ENCODE measurements at regions not wholly inside any gene's neighbourhood (a gene's known extent, or its start where the extent isn't known, plus 50 kb on each side); places are given as distances from the start of the nearest gene placed in this dataset.

GRCh38 chr14:55752580-55753390 is 172.8 kb downstream of the KTN1 start:
- Histone ChIP-seq H3K36me3 (no peaks in the 10 kb centered on the region), H3K4me3 (no peak overlapping the region), H3K27me3 (no peaks in the 10 kb centered on the region), H3K9me3 (no peaks in the 10 kb centered on the region), H3K27ac (no peak overlapping the region), H3K4me1 (no peaks in the 10 kb centered on the region)
- no peak for DNase-seq (ENCODE audit: low spot score)
- no peak for TF ChIP-seq CTCF (IDR thresholded peaks at IDR 0.05)

GRCh38 chr14:55754471-55754870 is 174.5 kb downstream of the KTN1 start:
- Histone ChIP-seq H3K27me3 (no peaks in the 10 kb centered on the region), H3K36me3 (no peaks in the 10 kb centered on the region), H3K9me3 (no peaks in the 10 kb centered on the region), H3K4me3 (no peak overlapping the region), H3K4me1 (no peaks in the 10 kb centered on the region), H3K27ac (no peak overlapping the region)
- DNase-seq (ENCODE audit: low spot score) = no peak
- TF ChIP-seq CTCF (IDR thresholded peaks at IDR 0.05) = no peak

GRCh38 chr14:55754871-55755270 is 174.9 kb downstream of the KTN1 start:
- no peaks in the 10 kb centered on the region for H3K9me3 ChIP-seq
- no peak for TF ChIP-seq CTCF (IDR thresholded peaks at IDR 0.05)
- H3K4me1 ChIP-seq = no peaks in the 10 kb centered on the region
- DNase-seq (ENCODE audit: low spot score) = no peak
- H3K27me3 ChIP-seq = no peaks in the 10 kb centered on the region
- no peak overlapping the region for H3K27ac ChIP-seq
- H3K36me3 ChIP-seq = no peaks in the 10 kb centered on the region
- H3K4me3 ChIP-seq = no peak overlapping the region

GRCh38 chr14:55756078-55756477 is 176.1 kb downstream of the KTN1 start:
- Histone ChIP-seq H3K4me3 (no peak overlapping the region), H3K9me3 (no peaks in the 10 kb centered on the region), H3K36me3 (no peaks in the 10 kb centered on the region), H3K4me1 (no peaks in the 10 kb centered on the region), H3K27ac (no peak overlapping the region), H3K27me3 (no peaks in the 10 kb centered on the region)
- no peak for TF ChIP-seq CTCF (IDR thresholded peaks at IDR 0.05)
- DNase-seq (ENCODE audit: low spot score) = no peak

- Histone ChIP-seq H3K27ac (no peak overlapping the region), H3K9me3 (no peaks in the 10 kb centered on the region), H3K4me3 (no peak overlapping the region), H3K27me3 (no peaks in the 10 kb centered on the region), H3K4me1 (no peaks in the 10 kb centered on the region), H3K36me3 (no peaks in the 10 kb centered on the region)
- TF ChIP-seq CTCF (IDR thresholded peaks at IDR 0.05) = no peak
- no peak for DNase-seq (ENCODE audit: low spot score)
Observed at GRCh38 chr14:55756557-55756956, 176.6 kb downstream of the KTN1 start.

- H3K36me3 ChIP-seq = no peaks in the 10 kb centered on the region
- no peak for TF ChIP-seq CTCF (IDR thresholded peaks at IDR 0.05)
Observed at GRCh38 chr14:55758796-55759195, 178.8 kb downstream of the KTN1 start.

More at GRCh38 chr14:55758796-55759195, 178.8 kb downstream of the KTN1 start:
- H3K4me1 ChIP-seq = no peaks in the 10 kb centered on the region
- DNase-seq (ENCODE audit: low spot score) = no peak
- no peaks in the 10 kb centered on the region for H3K27me3 ChIP-seq
- no peak overlapping the region for H3K27ac ChIP-seq
- no peak overlapping the region for H3K4me3 ChIP-seq
- H3K9me3 ChIP-seq = no peaks in the 10 kb centered on the region

Measured in right atrium auricular region (tissue), 2 donors.